ENCODE measurements at regions not wholly inside any gene's neighbourhood (a gene's known extent, or its start where the extent isn't known, plus 50 kb on each side); places are given as distances from the start of the nearest gene placed in this dataset.
"Not testable (repeated sequence)": the region's sequence is repeated elsewhere in the genome, so short reads cannot be mapped to it uniquely, and the experiment has no call there.

GRCh38 chr2:146992057-146992456 is 852.8 kb upstream of the ACVR2A start:
- no peak for DNase-seq

GRCh38 chr2:146990311-146991054 is 854.3 kb upstream of the ACVR2A start:
- no peak for DNase-seq

- no peak for DNase-seq
These were observed 855.1 kb upstream of the ACVR2A start for GRCh38 chr2:146989741-146990140.

GRCh38 chr2:146987996-146988395 is 856.8 kb upstream of the ACVR2A start:
- no peak for DNase-seq

- DNase-seq = no peak
These were observed 858.7 kb upstream of the ACVR2A start for GRCh38 chr2:146986161-146986560.

- no peak for DNase-seq
These were observed 859.1 kb upstream of the ACVR2A start for GRCh38 chr2:146985753-146986152.

GRCh38 chr2:146984014-146984413 is 860.8 kb upstream of the ACVR2A start:
- no peak for DNase-seq

GRCh38 chr2:146982393-146982846 is 862.4 kb upstream of the ACVR2A start:
- no peak for DNase-seq

GRCh38 chr2:146981921-146982320 is 862.9 kb upstream of the ACVR2A start:
- DNase-seq = no peak

- DNase-seq = no peak
These were observed 865.1 kb upstream of the ACVR2A start for GRCh38 chr2:146979746-146980145.

GRCh38 chr2:146978577-146979555 is 866.0 kb upstream of the ACVR2A start:
- DNase-seq = no peak

GRCh38 chr2:146970981-146971380 is 873.8 kb upstream of the ACVR2A start:
- not testable (repeated sequence) for DNase-seq

- not testable (repeated sequence) for DNase-seq
These were observed 875.1 kb upstream of the ACVR2A start for GRCh38 chr2:146969703-146970102.

- DNase-seq = no peak
These were observed 880.3 kb upstream of the ACVR2A start for GRCh38 chr2:146964494-146964893.

- DNase-seq = no peak
These were observed 890.3 kb upstream of the ACVR2A start for GRCh38 chr2:146954544-146954943.

- DNase-seq = no peak
These were observed 892.1 kb upstream of the ACVR2A start for GRCh38 chr2:146952696-146953095.

GRCh38 chr2:146950911-146951310 is 893.9 kb upstream of the ACVR2A start:
- no peak for DNase-seq

- no peak for DNase-seq
These were observed 894.5 kb upstream of the ACVR2A start for GRCh38 chr2:146950361-146950760.

- no peak for DNase-seq
These were observed 895.4 kb upstream of the ACVR2A start for GRCh38 chr2:146949400-146949799.

GRCh38 chr2:146944601-146945000 is 900.2 kb upstream of the ACVR2A start:
- no peak for DNase-seq

- no peak for DNase-seq
These were observed 904.7 kb upstream of the ACVR2A start for GRCh38 chr2:146939991-146940685.

GRCh38 chr2:146934921-146935320 is 909.9 kb upstream of the ACVR2A start:
- DNase-seq = no peak

- DNase-seq = no peak
These were observed 913.7 kb upstream of the ACVR2A start for GRCh38 chr2:146931109-146931508.
